ENCODE measurements at regions not wholly inside any gene's neighbourhood (a gene's known extent, or its start where the extent isn't known, plus 50 kb on each side); places are given as distances from the start of the nearest gene placed in this dataset.

GRCh38 chr4:111512081-111512783 is 633.0 kb upstream of the FAM241A start:
- DNase-seq = no peak

DNA sequence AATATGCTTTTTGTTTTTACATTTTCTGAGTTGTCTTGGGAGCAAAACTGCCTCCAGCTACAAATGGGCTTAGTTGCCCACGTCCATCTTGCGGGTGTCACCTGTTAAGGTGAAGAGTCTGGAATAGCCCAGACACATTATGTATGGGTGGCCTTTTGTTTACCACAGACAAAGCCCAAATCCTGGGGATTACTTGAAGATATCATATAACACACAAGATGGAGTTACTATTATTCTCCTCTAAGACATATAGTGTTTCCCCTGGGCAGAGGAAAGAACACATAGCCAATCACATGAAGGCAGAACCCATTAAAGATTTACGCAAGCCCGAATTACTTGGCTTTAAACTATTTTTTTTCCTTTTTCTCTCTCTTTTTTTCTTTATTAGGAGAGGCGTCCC is 625.6 kb upstream of the FAM241A start:
- DNase-seq = no peak

- DNase-seq = no peak
Measured at GRCh38 chr4:111530446-111530845, 614.8 kb upstream of the FAM241A start.

- DNase-seq = no peak
Measured at GRCh38 chr4:111535792-111536191, 609.5 kb upstream of the FAM241A start.

DNA sequence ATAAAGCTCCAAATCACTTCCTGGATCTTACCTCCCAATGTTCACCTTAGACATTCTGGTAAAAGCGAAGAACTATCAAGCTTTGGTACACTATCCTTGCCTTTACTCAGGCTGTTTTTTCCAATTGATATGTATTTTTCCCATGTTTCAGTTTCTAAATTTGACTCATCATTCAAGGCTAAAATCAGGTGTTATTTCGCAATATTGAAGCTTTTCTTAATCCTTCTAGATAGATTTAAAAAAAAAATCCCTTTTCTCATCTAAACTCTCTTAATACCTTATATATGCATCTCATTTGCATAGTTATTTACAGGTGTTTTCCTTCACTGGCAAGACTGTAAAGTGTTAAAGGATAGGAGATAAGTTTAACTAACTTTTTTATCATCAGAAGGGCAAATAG is 608.1 kb upstream of the FAM241A start:
- DNase-seq = no peak

DNA sequence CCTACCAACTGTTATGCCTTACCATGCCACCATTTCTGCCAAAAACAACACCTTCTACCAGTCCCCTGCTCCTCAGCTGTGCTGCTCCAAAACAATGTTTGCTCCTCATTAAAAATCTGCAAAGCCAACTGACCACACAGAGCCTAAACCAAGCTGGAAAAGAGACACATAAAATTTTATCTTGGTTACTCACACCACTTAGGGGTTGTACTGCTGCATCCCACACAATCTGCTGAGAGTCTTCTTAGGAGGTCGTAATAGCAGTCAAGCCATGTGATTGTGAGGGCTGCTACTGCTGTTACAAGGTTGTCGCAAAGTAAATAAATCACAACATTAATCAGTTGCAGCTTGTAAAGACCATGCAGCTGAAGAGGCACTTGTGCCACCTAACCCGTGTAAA is 607.4 kb upstream of the FAM241A start:
- DNase-seq = no peak

- DNase-seq = no peak
Measured at GRCh38 chr4:111540671-111541070, 604.6 kb upstream of the FAM241A start.

DNA sequence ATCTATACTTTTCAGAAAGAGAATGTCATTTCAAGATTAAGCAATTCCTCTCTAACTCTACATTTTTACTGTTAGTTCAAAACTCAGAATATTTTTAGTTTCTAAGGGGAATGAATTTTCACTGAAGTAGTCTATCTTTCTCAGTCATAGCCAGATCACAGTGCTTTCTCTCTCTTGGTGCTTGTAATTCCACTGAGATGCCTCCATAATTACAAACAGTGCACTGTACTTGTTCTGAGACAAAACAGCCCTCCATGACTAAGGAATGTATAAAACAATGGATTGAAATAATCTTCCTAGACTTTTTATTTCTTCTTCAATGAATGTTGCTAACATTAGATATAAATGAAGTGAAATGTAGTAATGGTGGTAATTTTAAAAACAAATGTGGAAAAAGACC is 603.2 kb upstream of the FAM241A start:
- no peak for DNase-seq

- no peak for DNase-seq
Measured at GRCh38 chr4:111546881-111547280, 598.4 kb upstream of the FAM241A start.

DNA sequence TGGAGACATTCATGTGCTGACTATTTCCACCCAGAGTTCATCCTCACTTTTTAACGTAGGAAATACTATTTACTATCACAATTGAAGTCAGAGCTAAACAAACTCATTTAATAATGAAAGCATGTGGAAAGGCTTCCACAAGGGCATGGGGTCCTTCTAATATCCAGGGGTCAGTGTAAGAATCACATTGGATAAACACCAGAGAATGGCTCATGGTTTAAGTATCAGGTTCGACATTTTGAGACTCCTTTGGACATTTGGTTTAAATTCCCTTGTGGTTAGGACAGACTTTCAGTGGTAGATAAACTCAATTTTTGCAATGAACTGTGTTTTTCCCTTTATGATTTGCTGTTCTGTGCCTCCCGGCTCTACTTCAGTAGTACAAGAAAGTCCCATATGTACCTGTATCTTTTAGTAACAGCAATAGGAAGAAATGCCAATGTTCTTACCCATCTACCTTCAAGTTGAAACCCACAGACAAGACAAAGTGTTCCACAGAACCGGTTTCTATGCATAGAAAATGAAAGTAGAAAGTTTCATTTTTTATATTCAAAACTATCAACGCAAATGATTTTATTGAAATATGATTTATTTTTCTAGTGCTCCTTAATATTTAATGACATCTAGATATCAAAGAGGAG is 589.0 kb upstream of the FAM241A start:
- DNase-seq = no peak

DNA sequence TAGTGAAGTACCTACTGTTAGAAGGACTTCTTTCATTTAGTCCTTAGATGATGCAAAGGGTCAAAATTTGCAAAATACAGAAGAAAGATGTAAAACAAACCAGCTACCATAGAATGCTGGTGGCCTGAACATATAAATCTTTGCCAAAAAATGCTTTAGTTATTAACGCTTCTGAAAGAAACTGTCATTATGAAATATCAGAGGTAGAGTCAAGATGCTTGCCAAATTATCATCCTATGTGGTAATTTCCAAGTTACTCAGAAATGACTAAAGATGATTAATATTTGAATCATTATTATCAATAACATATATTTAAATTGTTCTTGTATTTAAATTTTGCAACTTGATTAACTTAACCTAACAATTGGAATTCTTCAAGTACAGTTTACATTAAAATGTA is 588.4 kb upstream of the FAM241A start:
- no peak for DNase-seq

- DNase-seq = no peak
Measured at GRCh38 chr4:111562826-111563225, 582.4 kb upstream of the FAM241A start.

GRCh38 chr4:111572470-111572869 is 572.8 kb upstream of the FAM241A start:
- no peak for DNase-seq

DNA sequence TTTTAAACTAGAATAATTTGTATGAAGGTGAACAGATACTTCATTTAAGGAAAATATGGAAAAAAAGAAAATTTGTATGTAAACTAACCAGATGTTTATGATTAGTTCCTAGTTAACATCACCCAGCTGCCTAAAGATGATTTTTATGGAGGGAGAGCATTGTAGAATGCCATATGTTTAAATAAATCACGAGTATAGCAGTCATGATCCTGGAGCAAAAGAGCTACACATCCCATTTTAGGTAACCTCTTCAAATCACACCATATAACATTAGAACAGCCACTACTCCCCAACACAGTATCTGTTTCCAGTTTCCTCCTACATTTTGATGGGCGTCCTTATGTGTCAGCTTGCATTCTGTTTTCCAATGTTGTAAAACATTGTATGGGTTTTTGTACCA is 571.9 kb upstream of the FAM241A start:
- no peak for DNase-seq

DNA sequence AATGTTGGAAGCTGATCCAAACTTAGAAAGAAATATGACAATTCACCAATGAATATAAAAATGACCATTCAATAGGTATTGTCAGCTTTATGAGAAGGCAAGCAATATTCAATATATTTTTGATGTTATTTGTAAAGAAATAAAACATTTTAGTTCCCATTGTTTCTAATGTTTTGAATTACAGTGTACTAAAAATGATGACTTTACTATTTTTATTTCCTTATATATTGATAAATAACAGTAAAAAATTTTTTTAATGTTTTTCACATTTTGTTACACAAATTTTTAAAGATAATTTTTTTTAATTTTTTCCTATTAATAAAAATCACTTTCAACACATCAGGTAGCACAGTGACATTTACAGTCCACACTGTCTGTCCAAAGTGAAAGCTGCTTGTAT is 565.5 kb upstream of the FAM241A start:
- no peak for DNase-seq

DNA sequence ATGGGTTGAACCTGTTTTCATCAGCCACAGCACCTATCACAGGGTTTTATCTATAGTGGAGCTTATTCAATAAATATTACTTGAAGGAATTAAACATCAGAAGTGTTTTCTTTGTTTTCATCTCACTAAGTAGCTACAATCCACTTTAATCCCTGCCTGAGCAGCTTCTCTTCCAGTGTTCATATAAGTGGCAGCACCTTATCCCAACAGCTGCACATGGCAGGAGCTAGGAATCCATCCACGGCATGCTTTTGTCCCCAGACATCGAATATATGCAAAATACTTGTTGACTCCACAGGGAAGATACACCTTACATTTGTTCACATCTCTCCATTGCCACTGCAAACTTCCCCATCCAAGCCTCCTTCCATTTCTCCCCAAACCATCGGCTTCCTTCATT is 549.8 kb upstream of the FAM241A start:
- DNase-seq = no peak

- no peak for DNase-seq
Measured at GRCh38 chr4:111596491-111596890, 548.8 kb upstream of the FAM241A start.

DNA sequence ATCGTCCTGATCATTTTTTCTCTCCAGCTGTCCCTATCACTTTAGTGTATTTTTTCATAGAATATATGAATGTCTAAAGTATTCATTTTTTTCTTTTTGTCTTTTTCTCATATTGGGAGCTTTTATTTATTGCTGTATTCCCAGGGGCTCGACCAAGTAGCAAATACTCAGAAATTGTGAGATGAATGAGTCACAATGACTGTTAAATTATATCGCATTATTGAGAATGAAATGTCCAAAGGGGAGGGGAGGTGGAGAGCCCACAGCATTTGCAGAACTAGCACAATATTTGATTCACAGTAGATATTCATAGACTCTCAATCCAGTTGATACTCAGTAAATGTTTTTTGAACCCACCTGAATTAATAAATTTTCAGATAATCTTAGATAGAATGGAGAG is 543.6 kb upstream of the FAM241A start:
- DNase-seq = no peak

- no peak for DNase-seq
Measured at GRCh38 chr4:111602848-111603247, 542.4 kb upstream of the FAM241A start.

GRCh38 chr4:111605111-111605510 is 540.1 kb upstream of the FAM241A start:
- DNase-seq = no peak

DNA sequence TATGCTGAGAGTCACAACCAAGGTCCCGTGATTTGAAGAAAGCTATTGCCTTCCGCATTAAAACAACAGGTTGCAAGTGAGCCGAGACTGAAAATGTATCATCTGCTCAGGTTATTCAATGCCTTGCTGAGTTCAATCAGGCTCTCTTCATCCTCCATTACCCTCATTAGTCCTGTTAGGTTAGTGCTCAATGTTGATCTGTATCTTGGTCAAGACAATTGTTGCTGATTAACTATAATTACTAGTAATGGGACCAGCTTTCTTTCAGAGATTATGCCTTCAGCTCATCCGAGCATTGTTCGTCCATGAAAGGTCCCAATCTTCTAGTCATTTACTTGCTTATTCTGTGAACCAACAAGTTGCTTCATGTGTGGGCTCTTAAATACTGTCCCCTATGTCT is 534.6 kb upstream of the FAM241A start:
- no peak for DNase-seq

- DNase-seq = no peak
Measured at GRCh38 chr4:111618908-111619307, 526.3 kb upstream of the FAM241A start.

DNA sequence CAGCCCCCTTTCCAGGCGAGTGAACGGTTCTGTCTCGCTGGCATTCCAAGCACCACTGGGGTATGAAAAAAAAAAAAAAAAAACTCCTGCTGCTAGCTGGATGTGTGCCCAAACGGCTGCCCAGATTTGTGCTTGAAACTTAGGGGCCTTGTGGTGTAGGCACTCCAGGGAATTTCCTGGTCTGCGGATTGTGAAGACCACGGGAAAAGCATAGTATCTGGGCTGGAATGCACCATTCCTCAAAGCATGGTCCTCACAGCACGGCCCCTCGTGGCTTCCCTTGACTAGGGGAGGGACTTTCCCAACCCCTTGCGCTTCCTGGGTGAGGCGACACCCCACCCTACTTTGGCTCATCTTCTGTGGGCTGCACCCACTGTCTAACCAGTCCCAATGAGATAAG is 516.8 kb upstream of the FAM241A start:
- no peak for DNase-seq

DNA sequence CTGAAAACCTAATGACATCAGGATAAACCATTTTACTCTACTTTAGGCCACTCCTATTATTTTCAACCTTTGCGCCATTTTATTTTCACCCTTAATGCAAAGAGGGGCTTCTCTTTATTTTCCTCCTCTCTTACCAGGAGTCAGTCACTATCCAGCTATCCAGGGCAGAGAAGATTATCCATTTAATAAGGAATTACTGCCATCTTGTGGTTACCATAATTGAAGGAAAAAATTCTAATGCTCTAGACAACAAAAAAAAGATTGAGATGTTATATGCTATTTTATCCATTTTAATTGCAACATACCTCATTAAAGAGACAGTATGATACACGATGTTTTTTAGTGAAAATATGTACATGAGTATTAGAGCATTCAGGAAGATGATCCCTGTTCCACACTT is 514.5 kb upstream of the FAM241A start:
- no peak for DNase-seq
